Fibroblast of the aortic adventitia (primary cell): ENCODE measurements at regions not wholly inside any gene's neighbourhood (a gene's known extent, or its start where the extent isn't known, plus 50 kb on each side); places are given as distances from the start of the nearest gene placed in this dataset.

Experiments
- DNase-seq: peaks from one replicate; pipeline ENCODE4 v3.0.0-alpha.2; 2010; ENCODE audit warnings: low read depth
- H3K4me3 ChIP-seq: 2 replicates; pipeline ENCODE4 v1.5.1; 2011; ENCODE audit warnings: low read depth, mild to moderate bottlenecking, control low read depth, low read length, moderate library complexity
- TF ChIP-seq, protein P1 (sequence below): IDR thresholded peaks from 2 replicates; pipeline ENCODE4 v1.5.1; 2011; ENCODE audit warnings: mild to moderate bottlenecking, low read length, control low read depth, inconsistent platforms; ENCODE audit not compliant: insufficient read depth

DNA sequence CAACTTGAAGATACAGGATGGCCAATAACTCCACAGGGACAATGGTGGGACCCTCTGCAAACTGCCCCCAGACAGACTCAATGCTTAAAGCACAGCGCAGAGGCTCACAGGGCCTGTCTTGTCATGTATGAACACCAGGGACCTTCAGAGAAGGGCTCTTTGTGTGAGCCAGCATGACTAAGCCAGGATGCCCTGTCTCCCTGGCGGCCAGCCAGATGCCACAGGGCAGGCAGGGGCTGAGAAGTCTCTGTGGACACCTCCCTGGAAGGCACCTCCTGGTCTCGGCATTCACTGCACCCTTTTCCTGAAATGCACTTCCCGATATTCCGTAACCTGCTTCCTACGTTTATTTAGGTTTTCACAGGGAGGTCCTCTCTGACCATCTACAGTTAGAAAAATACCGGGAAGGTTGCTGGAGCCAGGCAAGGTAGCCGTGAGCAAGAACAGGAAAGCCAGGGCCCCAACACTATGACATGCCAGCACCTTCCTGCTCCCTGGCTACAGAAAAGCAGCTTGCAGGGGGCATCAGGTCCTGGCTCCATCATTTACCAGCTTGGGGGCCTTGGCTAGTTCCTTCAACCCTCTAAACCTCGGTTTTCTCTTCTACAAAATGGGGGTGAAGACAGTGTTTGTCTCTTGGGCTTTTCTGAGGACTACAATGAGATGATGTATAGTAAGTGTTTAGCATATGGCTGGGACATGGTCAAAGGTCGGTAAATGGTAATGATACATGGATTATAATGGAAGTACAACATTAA, 65.0 kb downstream of the PITPNM2 start:
- DNase-seq = no peak
- H3K4me3 ChIP-seq = no peak overlapping the region
- TF ChIP-seq, protein P1, sequence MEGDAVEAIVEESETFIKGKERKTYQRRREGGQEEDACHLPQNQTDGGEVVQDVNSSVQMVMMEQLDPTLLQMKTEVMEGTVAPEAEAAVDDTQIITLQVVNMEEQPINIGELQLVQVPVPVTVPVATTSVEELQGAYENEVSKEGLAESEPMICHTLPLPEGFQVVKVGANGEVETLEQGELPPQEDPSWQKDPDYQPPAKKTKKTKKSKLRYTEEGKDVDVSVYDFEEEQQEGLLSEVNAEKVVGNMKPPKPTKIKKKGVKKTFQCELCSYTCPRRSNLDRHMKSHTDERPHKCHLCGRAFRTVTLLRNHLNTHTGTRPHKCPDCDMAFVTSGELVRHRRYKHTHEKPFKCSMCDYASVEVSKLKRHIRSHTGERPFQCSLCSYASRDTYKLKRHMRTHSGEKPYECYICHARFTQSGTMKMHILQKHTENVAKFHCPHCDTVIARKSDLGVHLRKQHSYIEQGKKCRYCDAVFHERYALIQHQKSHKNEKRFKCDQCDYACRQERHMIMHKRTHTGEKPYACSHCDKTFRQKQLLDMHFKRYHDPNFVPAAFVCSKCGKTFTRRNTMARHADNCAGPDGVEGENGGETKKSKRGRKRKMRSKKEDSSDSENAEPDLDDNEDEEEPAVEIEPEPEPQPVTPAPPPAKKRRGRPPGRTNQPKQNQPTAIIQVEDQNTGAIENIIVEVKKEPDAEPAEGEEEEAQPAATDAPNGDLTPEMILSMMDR = no peak

DNA sequence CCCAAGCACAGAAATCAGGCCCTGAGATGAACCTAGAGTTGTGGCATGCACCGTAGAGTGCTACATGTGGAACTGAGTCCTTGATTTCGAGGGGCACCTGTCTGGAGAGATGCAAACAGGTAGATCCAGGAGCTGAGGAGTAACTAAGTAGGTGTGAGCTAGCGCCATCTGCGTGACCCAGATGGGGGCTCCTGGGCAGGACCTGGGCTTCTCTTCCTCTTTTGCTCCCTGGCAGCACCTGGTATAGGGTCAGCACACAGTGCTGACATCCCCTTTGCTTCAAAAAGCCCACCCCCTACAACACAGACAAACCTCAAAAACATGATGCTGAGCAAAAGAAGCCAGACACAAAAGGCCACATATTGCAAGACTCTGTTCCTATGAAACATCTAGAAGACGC, 65.8 kb downstream of the PITPNM2 start:
- TF ChIP-seq, protein P1 = no peak
- no peak overlapping the region for H3K4me3 ChIP-seq
- no peak for DNase-seq

DNA sequence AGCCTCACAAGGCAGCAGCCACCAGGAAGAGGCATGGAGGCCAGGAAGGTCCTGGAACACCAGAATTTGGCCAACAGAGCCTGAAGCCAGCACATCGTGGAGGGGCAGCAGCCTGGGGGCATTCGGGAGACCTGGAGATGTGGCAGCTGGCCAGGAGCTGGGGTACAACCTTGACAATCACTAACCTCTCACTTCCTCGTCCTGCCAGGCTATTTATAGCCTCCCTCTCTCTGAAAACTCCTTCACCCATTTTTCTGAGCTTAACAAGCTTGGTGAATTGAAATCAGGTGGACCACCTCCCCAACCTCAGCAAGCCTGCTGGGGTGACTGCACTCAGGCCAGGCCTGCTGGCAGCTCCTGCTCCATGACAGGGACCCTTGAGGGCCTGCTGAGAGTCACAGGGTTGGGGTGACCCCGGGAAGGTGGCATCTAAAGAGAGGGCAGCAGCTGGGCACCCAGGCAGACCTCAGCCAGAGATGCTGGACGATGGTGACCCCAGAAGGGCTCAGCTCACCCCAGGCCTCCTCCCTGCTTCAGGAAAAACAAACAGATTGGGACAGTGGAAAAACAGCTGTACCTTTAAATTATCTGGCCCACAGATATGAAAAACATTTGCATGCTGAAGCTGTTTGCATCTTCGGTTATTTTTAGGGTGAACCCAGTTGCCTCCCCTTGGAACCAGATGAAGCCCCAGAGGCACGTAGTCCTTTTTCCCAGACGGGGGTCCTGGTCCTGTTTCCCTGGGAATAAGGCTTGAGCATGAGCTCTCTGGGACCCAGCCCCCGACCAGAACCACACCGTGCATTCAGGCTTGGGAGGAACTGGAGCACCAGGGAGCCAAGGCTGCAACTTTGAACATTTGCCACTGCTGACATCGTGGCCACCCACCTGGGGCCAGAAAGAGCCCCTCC, 67.0 kb downstream of the PITPNM2 start:
- H3K4me3 ChIP-seq = no peak overlapping the region
- DNase-seq = no peak
- TF ChIP-seq, protein P1 = no peak

GRCh38 chr12:123080634-123081033, 70.3 kb downstream of the PITPNM2 start:
- DNase-seq = no peak
- TF ChIP-seq, protein P1 = no peak
- no peak overlapping the region for H3K4me3 ChIP-seq

- TF ChIP-seq, protein P1 = no peak
- H3K4me3 ChIP-seq = no peak overlapping the region
- DNase-seq = no peak
These were observed 72.2 kb downstream of the PITPNM2 start for GRCh38 chr12:123078531-123079155.

- no peak overlapping the region for H3K4me3 ChIP-seq
- DNase-seq = no peak
- TF ChIP-seq, protein P1 = no peak
These were observed 72.8 kb downstream of the PITPNM2 start for GRCh38 chr12:123078120-123078465.
